NT2/D1 (cell line): ENCODE measurements at regions not wholly inside any gene's neighbourhood (a gene's known extent, or its start where the extent isn't known, plus 50 kb on each side); places are given as distances from the start of the nearest gene placed in this dataset.

Experiments
- DNase-seq: peaks from one replicate; pipeline ENCODE4 v3.0.0-alpha.2; 2011; ENCODE audit warnings: low read depth, low spot score
- H3K27me3 ChIP-seq: 2 replicates; pipeline ENCODE4 v1.6.0; 2011; ENCODE audit warnings: mild to moderate bottlenecking; ENCODE audit not compliant: insufficient read length, insufficient read depth
- H3K36me3 ChIP-seq: 2 replicates; pipeline ENCODE4 v1.6.1; 2011; ENCODE audit warnings: mild to moderate bottlenecking, low read length, mixed read lengths; ENCODE audit not compliant: insufficient read depth, insufficient read length
- H3K4me1 ChIP-seq: 2 replicates; pipeline ENCODE4 v1.5.1; 2011; ENCODE audit not compliant: insufficient read depth, insufficient read length
- H3K4me3 ChIP-seq: 2 replicates; pipeline ENCODE4 v1.5.1; 2011; ENCODE audit warnings: low read depth; ENCODE audit not compliant: insufficient read length
- H3K9ac ChIP-seq: 2 replicates; pipeline ENCODE4 v1.6.0; 2011; ENCODE audit warnings: low read depth; ENCODE audit not compliant: insufficient read length
- H3K9me3 ChIP-seq: 2 replicates; pipeline ENCODE4 v1.5.1; 2011; ENCODE audit warnings: mild to moderate bottlenecking, low read length; ENCODE audit not compliant: insufficient read depth
- SUZ12 ChIP-seq: IDR thresholded peaks from 2 replicates; pipeline ENCODE4 v1.6.1; 2011; ENCODE audit not compliant: insufficient read length, insufficient read depth; ENCODE audit errors: extremely low read depth
- YY1 ChIP-seq: IDR thresholded peaks from 2 replicates; pipeline ENCODE4 v1.6.1; 2011; ENCODE audit not compliant: insufficient read length, insufficient read depth
- ZNF274 ChIP-seq: IDR thresholded peaks from 2 replicates; pipeline ENCODE4 v1.6.1; 2011; ENCODE audit warnings: mild to moderate bottlenecking, low read depth, low read length

- no peaks in the 10 kb centered on the region for H3K36me3 ChIP-seq
- H3K9me3 ChIP-seq = no peaks in the 10 kb centered on the region
- H3K27me3 ChIP-seq = no peaks in the 10 kb centered on the region
- H3K4me1 ChIP-seq = no peaks in the 10 kb centered on the region
- no peak overlapping the region for H3K4me3 ChIP-seq
- H3K9ac ChIP-seq = no peak overlapping the region
- no peak for DNase-seq
- TF ChIP-seq YY1 (no peak), ZNF274 (no peak), SUZ12 (no peak)
These were observed 422.5 kb downstream of the ZIC3 start for GRCh38 chrX:137988470-137988869.

DNA sequence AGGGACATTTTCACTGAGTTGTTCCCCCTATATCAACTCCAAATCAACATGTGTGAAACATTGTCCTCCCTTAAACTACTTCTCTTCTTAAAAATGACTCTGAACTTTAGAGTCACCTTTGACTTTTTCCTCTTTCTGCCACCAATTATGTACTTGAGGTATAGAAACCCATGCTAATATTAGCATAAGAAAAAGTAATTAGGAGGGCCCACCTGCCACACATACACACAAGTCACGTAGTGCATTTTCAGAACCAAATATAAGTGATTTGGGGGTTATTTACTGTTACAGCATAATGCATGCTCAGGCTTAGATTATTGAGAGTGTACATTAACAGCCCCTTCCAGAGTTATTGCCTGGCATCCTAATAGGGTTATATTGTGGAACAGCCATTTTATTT lies 432.7 kb downstream of the ZIC3 start:
- no peaks in the 10 kb centered on the region for H3K36me3 ChIP-seq
- H3K4me1 ChIP-seq = no peaks in the 10 kb centered on the region
- TF ChIP-seq YY1 (no peak), SUZ12 (no peak), ZNF274 (no peak)
- no peak overlapping the region for H3K9ac ChIP-seq
- H3K9me3 ChIP-seq = no peaks in the 10 kb centered on the region
- DNase-seq = no peak
- H3K4me3 ChIP-seq = no peak overlapping the region
- no peaks in the 10 kb centered on the region for H3K27me3 ChIP-seq

- Histone ChIP-seq H3K9me3 (no peaks in the 10 kb centered on the region), H3K36me3 (no peaks in the 10 kb centered on the region), H3K9ac (no peak overlapping the region), H3K4me1 (no peaks in the 10 kb centered on the region), H3K4me3 (no peak overlapping the region), H3K27me3 (no peaks in the 10 kb centered on the region)
- no peak for DNase-seq
- TF ChIP-seq ZNF274 (no peak), SUZ12 (no peak), YY1 (no peak)
These were observed 433.1 kb downstream of the ZIC3 start for GRCh38 chrX:137999071-137999470.

GRCh38 chrX:137999552-137999951 lies 433.6 kb downstream of the ZIC3 start:
- no peaks in the 10 kb centered on the region for H3K4me1 ChIP-seq
- no peaks in the 10 kb centered on the region for H3K36me3 ChIP-seq
- no peak overlapping the region for H3K9ac ChIP-seq
- no peak overlapping the region for H3K4me3 ChIP-seq
- no peaks in the 10 kb centered on the region for H3K9me3 ChIP-seq
- no peaks in the 10 kb centered on the region for H3K27me3 ChIP-seq
- TF ChIP-seq SUZ12 (no peak), ZNF274 (no peak), YY1 (no peak)
- DNase-seq = no peak

- no peaks in the 10 kb centered on the region for H3K36me3 ChIP-seq
- DNase-seq = no peak
These were observed 435.3 kb downstream of the ZIC3 start for GRCh38 chrX:138001226-138001625.

GRCh38 chrX:138006180-138006579 lies 440.3 kb downstream of the ZIC3 start:
- no peaks in the 10 kb centered on the region for H3K27me3 ChIP-seq
- no peak overlapping the region for H3K4me3 ChIP-seq
- H3K9me3 ChIP-seq = no peaks in the 10 kb centered on the region
- DNase-seq = no peak
- H3K36me3 ChIP-seq = no peaks in the 10 kb centered on the region
- H3K4me1 ChIP-seq = no peaks in the 10 kb centered on the region
- no peak for TF ChIP-seq SUZ12
- TF ChIP-seq YY1 = no peak
- no peak for TF ChIP-seq ZNF274
- H3K9ac ChIP-seq = no peak overlapping the region

More at GRCh38 chrX:138001226-138001625, 435.3 kb downstream of the ZIC3 start:
- TF ChIP-seq YY1 = no peak
- no peak for TF ChIP-seq SUZ12
- TF ChIP-seq ZNF274 = no peak
- Histone ChIP-seq H3K9ac (no peak overlapping the region), H3K9me3 (no peaks in the 10 kb centered on the region), H3K4me3 (no peak overlapping the region), H3K27me3 (no peaks in the 10 kb centered on the region), H3K4me1 (no peaks in the 10 kb centered on the region)

DNA sequence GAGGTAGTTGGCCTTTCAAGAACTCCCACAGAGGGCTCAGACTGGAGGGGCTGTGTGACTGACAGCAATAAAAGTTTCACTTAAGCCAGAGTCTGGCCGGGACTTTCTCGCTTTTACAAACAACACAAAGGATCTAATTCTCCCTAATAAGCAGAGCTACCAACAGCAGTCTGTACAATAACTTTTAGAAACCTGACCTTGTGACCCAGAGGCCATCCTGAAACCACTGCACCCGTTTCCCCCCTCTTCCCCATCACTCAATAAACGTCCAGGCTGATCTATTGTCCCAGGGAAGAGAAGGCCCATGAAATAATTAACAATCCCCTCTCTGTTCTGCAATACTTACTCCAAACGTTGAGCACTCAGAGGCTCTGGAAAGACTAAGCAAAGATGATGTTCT lies 442.4 kb downstream of the ZIC3 start:
- Histone ChIP-seq H3K4me1 (no peaks in the 10 kb centered on the region), H3K9ac (no peak overlapping the region), H3K4me3 (no peak overlapping the region), H3K36me3 (no peaks in the 10 kb centered on the region), H3K27me3 (no peaks in the 10 kb centered on the region), H3K9me3 (no peaks in the 10 kb centered on the region)
- no peak for TF ChIP-seq ZNF274
- TF ChIP-seq YY1 = no peak
- no peak for TF ChIP-seq SUZ12
- no peak for DNase-seq

DNA sequence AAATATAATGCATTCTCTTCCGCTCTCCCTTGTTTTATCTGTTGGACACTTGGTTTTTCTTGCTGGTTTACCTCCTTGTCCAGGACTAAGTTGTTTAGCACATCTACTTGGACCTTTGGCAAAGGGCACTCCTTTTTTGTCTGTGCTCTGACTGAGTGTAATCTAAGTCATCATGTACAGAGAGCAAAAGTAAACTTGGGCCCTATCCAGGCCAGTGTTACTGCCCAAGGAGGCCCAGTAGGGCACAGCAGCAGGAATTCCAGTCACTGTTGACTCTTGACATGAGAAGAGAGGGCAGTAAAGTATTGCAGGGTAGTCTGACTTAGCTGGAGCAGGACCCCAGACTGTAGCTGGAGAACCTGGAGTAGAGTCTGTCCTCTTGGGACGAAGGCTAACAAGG lies 445.5 kb downstream of the ZIC3 start:
- H3K36me3 ChIP-seq = no peaks in the 10 kb centered on the region
- no peaks in the 10 kb centered on the region for H3K27me3 ChIP-seq
- H3K9me3 ChIP-seq = no peaks in the 10 kb centered on the region
- no peak overlapping the region for H3K4me3 ChIP-seq
- no peak overlapping the region for H3K9ac ChIP-seq
- TF ChIP-seq YY1 = no peak
- no peak for TF ChIP-seq ZNF274
- no peak for TF ChIP-seq SUZ12
- H3K4me1 ChIP-seq = no peaks in the 10 kb centered on the region
- no peak for DNase-seq
